Activated naive CD4-positive, alpha-beta T cell treated with anti-CD3 and anti-CD28 coated beads for 36 hours (primary cell): ENCODE measurements at regions not wholly inside any gene's neighbourhood (a gene's known extent, or its start where the extent isn't known, plus 50 kb on each side); places are given as distances from the start of the nearest gene placed in this dataset.

Experiments
- CTCF ChIA-PET: fragments of 350-600 bp; sonication (Branson Sonifier 250); formaldehyde crosslinking; loops from one replicate; lab custom pipeline; 2021; ENCODE audit warnings: antibody characterized with exemption; lab: Charles Lee
- DNase-seq: peaks from one replicate; pipeline ENCODE4 v3.0.0-alpha.2; 2020
- H3K27ac Mint-ChIP-seq: one replicate; pipeline ENCODE4 v1.8.0; 2021; ENCODE audit warnings: mild to moderate bottlenecking, mixed read lengths
- H3K27me3 Mint-ChIP-seq: one replicate; pipeline ENCODE4 v1.8.0; 2021; ENCODE audit warnings: low read depth, mixed read lengths
- H3K36me3 Mint-ChIP-seq: one replicate; pipeline ENCODE4 v1.8.0; 2021; ENCODE audit warnings: low read depth, mixed read lengths
- H3K4me1 Mint-ChIP-seq: one replicate; pipeline ENCODE4 v1.8.0; 2021; ENCODE audit warnings: low read depth, mixed read lengths
- H3K4me3 Mint-ChIP-seq: one replicate; pipeline ENCODE4 v1.8.0; 2021; ENCODE audit warnings: mild to moderate bottlenecking, moderate library complexity, mixed read lengths
- H3K9me3 Mint-ChIP-seq: one replicate; pipeline ENCODE4 v1.8.0; 2021; ENCODE audit warnings: mixed read lengths
- intact Hi-C: fragments of 100-400 bp; cut with micrococcal nuclease; formaldehyde crosslinking; loops from one replicate; pipeline ENCODE4 v1.15.1; 2023

- Mint-ChIP-seq H3K36me3 (no peaks in the 10 kb centered on the region), H3K4me1 (no peaks in the 10 kb centered on the region), H3K27ac (no peak overlapping the region), H3K9me3 (no peaks in the 10 kb centered on the region), H3K4me3 (no peak overlapping the region), H3K27me3 (no peaks in the 10 kb centered on the region)
- CTCF ChIA-PET = interaction anchor here (0.6 to 3.1 kb wide), 2 partner anchors 213 to 231 kb away, joined by 5 to 15 read pairs; no protein-coding TSS in a partner anchor
- no peak for DNase-seq
- intact Hi-C loops = loop anchor here (2.0 to 5.0 kb wide), 3 partner anchors 368 to 596 kb away; no protein-coding TSS in a partner anchor
Observed at GRCh38 chr14:60563113-60563512, 54.2 kb downstream of the SIX6 start.

GRCh38 chr14:60565211-60565610 lies 56.3 kb downstream of the SIX6 start:
- Mint-ChIP-seq H3K4me3 (no peak overlapping the region), H3K4me1 (no peaks in the 10 kb centered on the region), H3K9me3 (no peaks in the 10 kb centered on the region), H3K36me3 (no peaks in the 10 kb centered on the region), H3K27ac (no peak overlapping the region), H3K27me3 (no peaks in the 10 kb centered on the region)
- intact Hi-C loops = no loop called here
- no peak for DNase-seq
- CTCF ChIA-PET = interaction anchor here (0.6 to 1.3 kb wide), 4 partner anchors 89 to 665 kb away, joined by 3 to 9 read pairs (median 3); no protein-coding TSS in a partner anchor

GRCh38 chr14:60566101-60566500 lies 57.2 kb downstream of the SIX6 start:
- CTCF ChIA-PET = interaction anchor here (0.7 kb wide), 1 partner anchor 216 kb away, joined by 3 read pairs; no protein-coding TSS in a partner anchor
- Mint-ChIP-seq H3K4me1 (no peaks in the 10 kb centered on the region), H3K36me3 (no peaks in the 10 kb centered on the region), H3K4me3 (no peak overlapping the region), H3K9me3 (no peaks in the 10 kb centered on the region), H3K27me3 (no peaks in the 10 kb centered on the region), H3K27ac (no peak overlapping the region)
- intact Hi-C loops = no loop called here
- DNase-seq = no peak

GRCh38 chr14:60573943-60574495 lies 65.1 kb downstream of the SIX6 start:
- no peak for DNase-seq
- H3K36me3 Mint-ChIP-seq = no peaks in the 10 kb centered on the region
- CTCF ChIA-PET = no interaction called here
- H3K27me3 Mint-ChIP-seq = peaks cover 4% of the 10 kb centered on the region
- no peak overlapping the region for H3K27ac Mint-ChIP-seq
- no peak overlapping the region for H3K4me3 Mint-ChIP-seq
- H3K9me3 Mint-ChIP-seq = no peaks in the 10 kb centered on the region
- intact Hi-C loops = no loop called here
- no peaks in the 10 kb centered on the region for H3K4me1 Mint-ChIP-seq

- intact Hi-C loops = no loop called here
- Mint-ChIP-seq H3K27ac (no peak overlapping the region), H3K36me3 (no peaks in the 10 kb centered on the region)
Observed at GRCh38 chr14:60575008-60575407, 66.1 kb downstream of the SIX6 start.

GRCh38 chr14:60585676-60586075 lies 63.6 kb downstream of the SIX1 start:
- CTCF ChIA-PET = no interaction called here
- Mint-ChIP-seq H3K27ac (no peak overlapping the region), H3K4me3 (no peak overlapping the region), H3K36me3 (no peaks in the 10 kb centered on the region), H3K27me3 (no peaks in the 10 kb centered on the region), H3K4me1 (no peaks in the 10 kb centered on the region), H3K9me3 (no peaks in the 10 kb centered on the region)
- no peak for DNase-seq
- intact Hi-C loops = no loop called here

More at GRCh38 chr14:60575008-60575407, 66.1 kb downstream of the SIX6 start:
- H3K4me1 Mint-ChIP-seq = no peaks in the 10 kb centered on the region
- CTCF ChIA-PET = interaction anchor here (0.7 kb wide), 1 partner anchor 176 kb away, joined by 3 read pairs; no protein-coding TSS in a partner anchor
- H3K9me3 Mint-ChIP-seq = no peaks in the 10 kb centered on the region
- H3K27me3 Mint-ChIP-seq = peaks cover 4% of the 10 kb centered on the region
- no peak overlapping the region for H3K4me3 Mint-ChIP-seq
- DNase-seq = no peak

GRCh38 chr14:60589442-60589841 lies 59.8 kb downstream of the SIX1 start:
- Mint-ChIP-seq H3K27me3 (peaks cover 2% of the 10 kb centered on the region), H3K36me3 (no peaks in the 10 kb centered on the region), H3K27ac (no peak overlapping the region), H3K4me3 (no peak overlapping the region), H3K4me1 (no peaks in the 10 kb centered on the region), H3K9me3 (no peaks in the 10 kb centered on the region)
- CTCF ChIA-PET = no interaction called here
- intact Hi-C loops = no loop called here
- DNase-seq = no peak

GRCh38 chr14:60590991-60591414 lies 58.3 kb downstream of the SIX1 start:
- H3K4me3 Mint-ChIP-seq = no peak overlapping the region
- no peaks in the 10 kb centered on the region for H3K36me3 Mint-ChIP-seq
- peaks cover 2% of the 10 kb centered on the region for H3K27me3 Mint-ChIP-seq
- intact Hi-C loops = no loop called here
- no peak for DNase-seq
- CTCF ChIA-PET = no interaction called here
- H3K9me3 Mint-ChIP-seq = no peaks in the 10 kb centered on the region
- no peak overlapping the region for H3K27ac Mint-ChIP-seq
- no peaks in the 10 kb centered on the region for H3K4me1 Mint-ChIP-seq
